K562 (cell line): ENCODE measurements at regions not wholly inside any gene's neighbourhood (a gene's known extent, or its start where the extent isn't known, plus 50 kb on each side); places are given as distances from the start of the nearest gene placed in this dataset.
A peak's percentile ranks its signal among the peaks of the same experiment; 100 is the strongest.

Experiments used
- ATF3 ChIP-seq, 2 experiments: fragments of 450-650 bp in 1 of 2; sonication (generic) in 1 of 2; formaldehyde crosslinking in 1 of 2; IDR thresholded peaks in 1 of 2; conservative IDR thresholded peaks in 1 of 2; 2 replicates each; pipeline versions ENCODE4 v1.6.1 to v1.8.1; 2016 to 2023; ENCODE audit warnings: mild to moderate bottlenecking in 2 of 2, moderate library complexity in 2 of 2, inconsistent platforms in 1 of 2, missing genetic modification reagents in 1 of 2
- CHAMP1 ChIP-seq: fragments of 450-650 bp; IDR thresholded peaks from 2 replicates; pipeline ENCODE4 v1.6.1; 2016; ENCODE audit warnings: mild to moderate bottlenecking
- E2F4 ChIP-seq: sonication (generic); formaldehyde crosslinking; IDR thresholded peaks from 2 replicates; pipeline ENCODE4 v1.8.0; 2022; ENCODE audit warnings: mild to moderate bottlenecking, low read depth, missing genetic modification reagents
- KDM5B ChIP-seq: fragments of 200-600 bp; sonication (generic); IDR thresholded peaks from 2 replicates; pipeline ENCODE4 v1.6.1; 2012; ENCODE audit warnings: low read depth, mild to moderate bottlenecking, moderate library complexity, low read length, control low read depth, inconsistent platforms; ENCODE audit not compliant: insufficient replicate concordance
- NCOA6 ChIP-seq: fragments of 450-650 bp; IDR thresholded peaks from 2 replicates; pipeline ENCODE4 v1.6.1; 2017; ENCODE audit warnings: mild to moderate bottlenecking
- NCOR1 ChIP-seq: fragments of 450-650 bp; IDR thresholded peaks from 2 replicates; pipeline ENCODE4 v1.6.1; 2016; ENCODE audit warnings: mild to moderate bottlenecking, moderate library complexity
- PML ChIP-seq: IDR thresholded peaks from 2 replicates; pipeline ENCODE4 v1.6.1; 2012; ENCODE audit warnings: low read length, inconsistent platforms
- RERE ChIP-seq: sonication (generic); formaldehyde crosslinking; IDR thresholded peaks from 2 replicates; pipeline ENCODE4 v1.8.0; 2023; ENCODE audit warnings: missing genetic modification reagents, mild to moderate bottlenecking, borderline replicate concordance
- SP1 ChIP-seq: sonication (generic); formaldehyde crosslinking; IDR thresholded peaks from 2 replicates; pipeline ENCODE4 v1.8.1; 2022; ENCODE audit warnings: mild to moderate bottlenecking, missing genetic modification reagents
- STAT5B ChIP-seq: fragments of 250-450 bp; sonication (Bioruptor Pico); IDR thresholded peaks from 2 replicates; pipeline ENCODE4 v1.8.0; 2021; ENCODE audit warnings: mild to moderate bottlenecking, inconsistent platforms
- TRIM28 ChIP-seq: fragments of 450-650 bp; IDR thresholded peaks from 2 replicates; pipeline ENCODE4 v1.6.1; 2017
- ZBED1 ChIP-seq: IDR thresholded peaks from 2 replicates; pipeline ENCODE4 v1.6.1; 2014
- ZFP1 ChIP-seq: fragments of 450-650 bp; formaldehyde crosslinking; IDR thresholded peaks from 2 replicates; pipeline ENCODE4 v1.4.0; 2020; ENCODE audit warnings: mild to moderate bottlenecking, mixed read lengths
- ZNF274 ChIP-seq: IDR thresholded peaks from 2 replicates; pipeline ENCODE4 v1.6.1; 2011; ENCODE audit warnings: low read depth, mild to moderate bottlenecking, low read length, moderate library complexity, borderline replicate concordance
- ZNF695 ChIP-seq: fragments of 450-650 bp; formaldehyde crosslinking; IDR thresholded peaks from 2 replicates; pipeline ENCODE4 v1.4.0; 2020; ENCODE audit warnings: mild to moderate bottlenecking, moderate library complexity
- ZNF740 ChIP-seq, 3 experiments: fragments of 200-800 bp in 1 of 3; sonication (Bioruptor generic) in 1 of 3; sonication (generic) in 1 of 3; formaldehyde crosslinking in 1 of 3; IDR thresholded peaks; 2 replicates each; pipeline versions ENCODE4 v1.6.1 to v1.8.0; 2016 to 2022; ENCODE audit warnings: mild to moderate bottlenecking in 2 of 3, missing compliant biosample characterization in 2 of 3, missing genetic modification characterization in 2 of 3, missing genetic modification reagents in 1 of 3

- TF ChIP-seq RERE (CRISPR knock-in tag) (no peak), STAT5B (no peak), NCOR1 (no peak), PML (no peak), NCOA6 (no peak), KDM5B (no peak), ZFP1 (CRISPR knock-in tag) (peak; percentile 44; the same call in 1 of the 2 replicates), SP1 (CRISPR knock-in tag) (no peak), ZBED1 (no peak), E2F4 (no peak), ZNF740 (CRISPR knock-in tag; IDR thresholded peaks at IDR 0.05) (no peak), ZNF740 (tag; IDR thresholded peaks at IDR 0.05) (0 out of 4 replicates have a peak, but pooled peaks of 1 of the 2 experiments have one; percentile 16), ATF3 (IDR thresholded peaks at IDR 0.05) (no peak), ATF3 (CRISPR knock-in tag; conservative IDR thresholded peaks at IDR 0.05) (no peak), ZNF695 (CRISPR knock-in tag) (no peak), CHAMP1 (no peak), TRIM28 (no peak), ZNF274 (no peak; the same call in 1 of the 2 replicates)
Observed at GRCh38 chr7:159196584-159196983, 51.9 kb upstream of the VIPR2 start (continued).
